Lung microvascular endothelial cell (primary cell): ENCODE measurements at regions not wholly inside any gene's neighbourhood (a gene's known extent, or its start where the extent isn't known, plus 50 kb on each side); places are given as distances from the start of the nearest gene placed in this dataset.

ENCODE experiments used
- DNase-seq, 2 donors: peaks; one replicate each; pipeline versions ENCODE4 v3.0.0 to v3.0.0-alpha.2; 2010; ENCODE audit warnings: low read depth in 2 of 2

- DNase-seq = no peak
Observed at GRCh38 chr14:56498112-56498511, 81.5 kb upstream of the TMEM260 start.

DNA sequence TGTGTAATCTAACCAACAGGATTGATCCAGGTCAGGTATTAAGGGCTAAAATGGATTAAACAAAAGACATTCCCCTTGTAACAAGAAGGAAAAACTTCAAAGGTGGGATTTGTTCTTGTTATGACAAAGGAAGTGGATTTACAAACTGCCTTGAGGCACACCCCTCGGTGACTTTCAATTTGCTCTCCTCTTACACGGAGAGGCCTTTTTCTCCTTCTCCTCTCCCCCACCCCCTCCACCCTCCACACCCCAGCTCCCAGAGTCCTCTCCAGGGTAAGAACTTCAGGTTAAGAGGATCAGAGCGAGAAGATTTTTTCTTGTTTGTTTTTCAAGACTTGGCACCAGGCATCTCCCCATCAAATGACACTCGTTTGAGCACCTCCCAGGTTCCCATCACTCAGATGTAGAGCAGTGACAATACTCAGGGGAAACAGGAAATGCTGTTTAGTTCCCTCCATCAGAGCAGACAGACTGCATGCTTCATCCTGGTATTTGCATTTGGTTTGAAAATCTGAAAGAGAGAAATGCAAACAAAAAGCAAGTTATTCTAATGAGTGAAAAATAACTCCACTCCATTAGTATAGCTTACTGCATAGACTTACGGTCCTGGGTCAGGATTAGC lies 77.6 kb upstream of the TMEM260 start:
- no peak for DNase-seq

- no peak for DNase-seq
Observed at GRCh38 chr14:56505361-56505760, 74.2 kb upstream of the TMEM260 start.

- DNase-seq = no peak
Observed at GRCh38 chr14:56512521-56512920, 67.1 kb upstream of the TMEM260 start.

DNA sequence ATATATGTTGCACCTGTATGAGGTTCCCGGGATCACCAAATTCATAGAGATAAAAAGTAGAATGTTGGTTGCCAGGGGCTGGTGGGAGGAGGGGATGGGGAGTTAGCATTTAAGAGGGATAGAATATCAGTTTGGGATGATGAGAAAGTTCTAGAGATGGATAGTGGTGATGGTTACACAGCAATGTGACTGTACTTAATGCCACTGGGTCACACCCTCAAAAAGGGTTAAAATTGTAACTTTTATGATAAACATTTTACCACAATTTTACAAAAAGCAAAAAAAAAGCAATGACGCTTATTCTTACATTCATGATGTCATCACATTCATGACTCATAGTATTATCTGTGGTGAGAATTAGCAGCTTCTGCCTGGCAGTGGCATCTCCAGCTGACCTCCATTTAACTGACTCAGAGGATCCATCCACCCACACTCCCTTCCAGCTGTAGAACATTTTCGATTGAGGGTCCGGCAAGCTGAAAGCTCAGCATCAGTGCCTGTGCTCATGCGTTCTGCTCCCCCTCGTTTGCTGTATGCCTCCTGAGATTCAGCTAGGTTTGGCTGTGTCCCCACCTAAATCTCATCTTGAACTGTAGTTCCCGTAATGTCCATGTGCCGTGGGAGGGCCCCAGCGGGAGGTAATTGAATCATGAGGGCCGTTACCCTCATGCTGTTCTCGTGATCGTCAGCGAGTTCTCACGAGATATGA lies 64.8 kb upstream of the TMEM260 start:
- DNase-seq = no peak

GRCh38 chr14:56515739-56516138 lies 63.9 kb upstream of the TMEM260 start:
- no peak for DNase-seq

- no peak for DNase-seq
Observed at GRCh38 chr14:56522403-56522802, 57.2 kb upstream of the TMEM260 start.

- DNase-seq = no peak
Observed at GRCh38 chr14:56524971-56525677, 54.5 kb upstream of the TMEM260 start.

GRCh38 chr14:56528927-56529326 lies 50.7 kb upstream of the TMEM260 start:
- DNase-seq = no peak
